GM12878 (cell line): ENCODE measurements at regions not wholly inside any gene's neighbourhood (a gene's known extent, or its start where the extent isn't known, plus 50 kb on each side); places are given as distances from the start of the nearest gene placed in this dataset.

Experiments used
- CUX1 ChIP-seq: IDR thresholded peaks from 2 replicates; pipeline ENCODE4 v1.6.1; 2012; ENCODE audit warnings: improper control_type of control experiment, low read depth, low read length; ENCODE audit not compliant: insufficient replicate concordance
- E4F1 ChIP-seq: fragments of 450-650 bp; IDR thresholded peaks from 2 replicates; pipeline ENCODE4 v1.6.1; 2018; ENCODE audit warnings: borderline replicate concordance, mild to moderate bottlenecking; ENCODE audit not compliant: partially characterized antibody
- ETV6 ChIP-seq, 2 experiments: fragments of 450-650 bp in 1 of 2; IDR thresholded peaks in 1 of 2; conservative IDR thresholded peaks in 1 of 2; 2 replicates each; pipeline ENCODE4 v1.6.1; 2014; ENCODE audit warnings: antibody characterized with exemption in 1 of 2, borderline replicate concordance in 1 of 2, low read depth in 1 of 2, mild to moderate bottlenecking in 1 of 2, moderate library complexity in 1 of 2
- IKZF2 ChIP-seq, 2 experiments: fragments of 450-650 bp; IDR thresholded peaks; 2 replicates each; pipeline ENCODE4 v1.6.1; 2017; ENCODE audit warnings: mild to moderate bottlenecking in 2 of 2, moderate library complexity in 2 of 2
- PML ChIP-seq: IDR thresholded peaks from 2 replicates; pipeline ENCODE4 v1.6.1; 2012; ENCODE audit warnings: low read length, inconsistent platforms
- POLR2AphosphoS2 ChIP-seq: IDR thresholded peaks from 2 replicates; pipeline ENCODE4 v1.6.1; 2011; ENCODE audit warnings: low read depth, mild to moderate bottlenecking, low read length, improper control_type of control experiment, moderate library complexity
- RCOR1 ChIP-seq: conservative IDR thresholded peaks from 2 replicates; pipeline ENCODE4 v1.6.1; 2012; ENCODE audit warnings: low read depth, low read length, improper control_type of control experiment
- REST ChIP-seq: IDR thresholded peaks from 2 replicates; pipeline ENCODE4 v1.6.1; 2012; ENCODE audit warnings: mild to moderate bottlenecking, low read depth, low read length
- RUNX3 ChIP-seq: IDR thresholded peaks from 2 replicates; pipeline ENCODE4 v1.6.1; 2012; ENCODE audit warnings: low read length, inconsistent platforms
- SKIL ChIP-seq: fragments of 450-650 bp; IDR thresholded peaks from 2 replicates; pipeline ENCODE4 v1.6.1; 2017; ENCODE audit warnings: mild to moderate bottlenecking, low read depth, inconsistent platforms; ENCODE audit not compliant: poor library complexity, severe bottlenecking
- ZBED1 ChIP-seq: IDR thresholded peaks from 2 replicates; pipeline ENCODE4 v1.6.1; 2016; ENCODE audit warnings: borderline replicate concordance
- ZNF24 ChIP-seq: fragments of 450-650 bp; IDR thresholded peaks from 2 replicates; pipeline ENCODE4 v1.6.1; 2017; ENCODE audit warnings: antibody characterized with exemption, mild to moderate bottlenecking

- TF ChIP-seq RCOR1 = peak; percentile 91; the same call in 1 of the 2 replicates
- TF ChIP-seq SKIL = peak; percentile 84
- TF ChIP-seq CUX1 = no peak
- peak; percentile 20 to 42; a peak in 1 of 4 replicates for TF ChIP-seq IKZF2 (IDR thresholded peaks at IDR 0.05)
- no peak for TF ChIP-seq ZBED1
- TF ChIP-seq POLR2AphosphoS2 = no peak
- peak; percentile 84 for TF ChIP-seq ZNF24
- TF ChIP-seq E4F1 = no peak
- peak; percentile 61; the same call in 1 of the 2 replicates for TF ChIP-seq PML
- TF ChIP-seq RUNX3 = peak; percentile 86
- TF ChIP-seq REST = 0 out of 2 replicates have a peak, but pooled peaks have one; percentile 4
- TF ChIP-seq ETV6 (conservative IDR thresholded peaks at IDR 0.05 in 1 of 2, IDR thresholded peaks at IDR 0.05 in 1 of 2; ENCODE audit: borderline replicate concordance in 1 of 2, low read depth in 1 of 2) = no peak
Observed at GRCh38 chr14:106308839-106309389, 782.5 kb downstream of the TMEM121 start (continued).
